Panc1 (cell line): ENCODE measurements at regions not wholly inside any gene's neighbourhood (a gene's known extent, or its start where the extent isn't known, plus 50 kb on each side); places are given as distances from the start of the nearest gene placed in this dataset.
A peak's percentile ranks its signal among the peaks of the same experiment; 100 is the strongest.

ENCODE experiments used
- ATAC-seq: fragments of 200-7000 bp; cut with Tn5 transposase; 2 replicates; pipeline ENCODE4 v1.9.1; 2020; ENCODE audit warnings: mild to moderate bottlenecking, moderate library complexity
- BruUV-seq: library from RNA; stranded (reverse); fragments of 400-500 nt; replicated peaks from 2 replicates; lab custom pipeline; 2021; lab: Mats Ljungman, UMichigan
- CTCF ChIA-PET: fragments of 300-600 bp; sonication (Branson Sonifier 250); formaldehyde crosslinking; loops from one replicate; lab custom pipeline; 2022; ENCODE audit warnings: antibody characterized with exemption; lab: Charles Lee
- POLR2A ChIA-PET: fragments of 300-600 bp; sonication (Branson Sonifier 250); formaldehyde crosslinking; loops from one replicate; lab custom pipeline; 2022; ENCODE audit warnings: antibody characterized with exemption; lab: Charles Lee
- DNase-seq: peaks from one replicate; pipeline ENCODE4 v3.0.0-alpha.2; 2010; ENCODE audit warnings: low read depth, low spot score
- H3K27ac ChIP-seq: 2 replicates; pipeline ENCODE4 v1.5.1; 2011; ENCODE audit warnings: mild to moderate bottlenecking, low read length, inconsistent platforms
- H3K27me3 ChIP-seq: fragments of 200-500 bp; sonication (Bioruptor generic); 2 replicates; pipeline ENCODE4 v1.6.0; 2014; ENCODE audit warnings: low read length, inconsistent platforms; ENCODE audit not compliant: control insufficient read depth, insufficient read depth
- H3K36me3 ChIP-seq: fragments of 200-500 bp; sonication (Bioruptor generic); 2 replicates; pipeline ENCODE4 v1.5.1; 2014; ENCODE audit warnings: inconsistent platforms, mild to moderate bottlenecking, low read length, moderate library complexity; ENCODE audit not compliant: control insufficient read depth, insufficient read depth
- H3K4me1 ChIP-seq: 2 replicates; pipeline ENCODE4 v1.5.1; 2011; ENCODE audit warnings: inconsistent platforms, mild to moderate bottlenecking, low read length, moderate library complexity; ENCODE audit not compliant: control insufficient read depth, insufficient read depth
- H3K4me3 ChIP-seq, 2 experiments: 2 replicates each; pipeline ENCODE4 v1.5.1; 2011 to 2012; ENCODE audit warnings: low read depth in 2 of 2, low read length in 2 of 2, mild to moderate bottlenecking in 2 of 2, inconsistent platforms in 1 of 2, moderate library complexity in 1 of 2
- H3K9me3 ChIP-seq: fragments of 200-500 bp; sonication (Bioruptor generic); 2 replicates; pipeline ENCODE4 v1.5.1; 2014; ENCODE audit warnings: low read depth, mild to moderate bottlenecking, inconsistent platforms, low read length, moderate library complexity; ENCODE audit not compliant: control insufficient read depth, insufficient read depth
- CTCF ChIP-seq: fragments of 450-650 bp; IDR thresholded peaks from 2 replicates; pipeline ENCODE4 v1.5.1; 2017; ENCODE audit warnings: mild to moderate bottlenecking
- POLR2AphosphoS5 ChIP-seq: IDR thresholded peaks from 2 replicates; pipeline ENCODE4 v1.6.1; 2012; ENCODE audit warnings: mild to moderate bottlenecking, low read depth, low read length, moderate library complexity
- SIN3A ChIP-seq: IDR thresholded peaks from 2 replicates; pipeline ENCODE4 v1.6.1; 2012; ENCODE audit warnings: low read depth, mild to moderate bottlenecking, low read length, moderate library complexity, borderline replicate concordance; ENCODE audit not compliant: insufficient read depth
- TCF7L2 ChIP-seq: IDR thresholded peaks from 2 replicates; pipeline ENCODE4 v1.6.1; 2011; ENCODE audit warnings: mild to moderate bottlenecking, low read depth, low read length, inconsistent platforms
- in situ Hi-C: cut with HindIII; loops from 2 replicates; pipeline ENCODE4 v1.10.0; 2016; ENCODE audit warnings: low sequenced_read_pairs, low pct_unique_long_range_greater_than_20kb
- intact Hi-C: fragments of 100-400 bp; cut with micrococcal nuclease; formaldehyde crosslinking; loops from one replicate; pipeline ENCODE4 v1.10.0; 2022; ENCODE audit not compliant: unreplicated experiment
- TF ChIP-seq, protein P1 (sequence below), 2 experiments: IDR thresholded peaks; 2 replicates each; pipeline ENCODE4 v1.6.1; 2011 to 2012; ENCODE audit warnings: low read depth in 2 of 2, control low read depth in 1 of 2, low read length in 1 of 2, mild to moderate bottlenecking in 1 of 2, moderate library complexity in 1 of 2; ENCODE audit not compliant: insufficient read depth in 1 of 2

DNA sequence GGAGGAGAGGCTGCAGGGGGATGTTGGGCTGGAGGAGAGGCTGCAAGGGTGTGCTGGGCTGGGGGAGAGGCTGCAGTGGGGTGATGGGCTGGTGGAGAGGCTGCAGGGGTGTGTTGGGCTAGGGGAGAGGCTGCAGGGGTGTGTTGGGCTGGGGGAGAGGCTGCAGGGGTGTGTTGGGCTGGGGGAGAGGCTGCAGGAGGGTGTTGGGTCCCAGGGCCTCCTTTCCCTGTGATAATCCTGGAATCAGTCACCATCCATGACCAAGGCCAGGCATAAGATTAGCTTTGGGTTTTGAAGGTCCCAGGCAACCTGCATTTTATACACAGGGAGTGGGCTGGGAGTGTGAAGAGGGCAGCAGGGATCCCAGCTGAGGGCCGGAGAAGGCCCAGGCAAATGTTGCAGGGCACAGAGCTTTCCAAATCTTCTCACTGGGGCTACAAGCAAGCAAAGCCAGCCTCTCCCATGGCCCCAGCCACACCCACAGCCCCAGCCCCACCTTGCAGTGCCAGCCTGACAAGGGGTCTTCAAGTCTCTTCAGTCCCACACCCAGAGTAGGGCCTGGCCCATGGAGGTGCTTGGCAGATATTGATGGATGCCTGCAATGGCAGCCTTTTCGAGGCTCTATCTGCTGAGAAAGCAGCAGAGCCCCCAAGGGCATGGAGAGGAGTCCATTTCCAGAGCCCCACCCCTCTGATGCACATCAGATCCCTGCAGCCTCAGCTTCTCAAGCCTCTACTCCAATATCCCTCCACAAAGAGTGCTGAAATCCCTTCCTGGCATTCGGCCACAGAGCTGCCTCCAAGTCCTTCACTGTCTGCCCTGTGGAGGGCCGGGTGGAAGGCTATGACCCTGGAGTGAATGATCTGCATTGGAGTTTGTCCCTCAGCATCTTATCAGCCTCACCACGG lies 50.3 kb upstream of the GLI2 start:
- in situ Hi-C loops, result no loop called here
- POLR2A ChIA-PET, result no interaction called here
- peak; percentile 16; the same call in 1 of the 2 replicates for ATAC-seq

More for the DNA sequence above, 50.3 kb upstream of the GLI2 start:
- TF ChIP-seq POLR2AphosphoS5 (no peak), SIN3A (no peak), CTCF (no peak), TCF7L2 (no peak)
- TF ChIP-seq, protein P1, sequence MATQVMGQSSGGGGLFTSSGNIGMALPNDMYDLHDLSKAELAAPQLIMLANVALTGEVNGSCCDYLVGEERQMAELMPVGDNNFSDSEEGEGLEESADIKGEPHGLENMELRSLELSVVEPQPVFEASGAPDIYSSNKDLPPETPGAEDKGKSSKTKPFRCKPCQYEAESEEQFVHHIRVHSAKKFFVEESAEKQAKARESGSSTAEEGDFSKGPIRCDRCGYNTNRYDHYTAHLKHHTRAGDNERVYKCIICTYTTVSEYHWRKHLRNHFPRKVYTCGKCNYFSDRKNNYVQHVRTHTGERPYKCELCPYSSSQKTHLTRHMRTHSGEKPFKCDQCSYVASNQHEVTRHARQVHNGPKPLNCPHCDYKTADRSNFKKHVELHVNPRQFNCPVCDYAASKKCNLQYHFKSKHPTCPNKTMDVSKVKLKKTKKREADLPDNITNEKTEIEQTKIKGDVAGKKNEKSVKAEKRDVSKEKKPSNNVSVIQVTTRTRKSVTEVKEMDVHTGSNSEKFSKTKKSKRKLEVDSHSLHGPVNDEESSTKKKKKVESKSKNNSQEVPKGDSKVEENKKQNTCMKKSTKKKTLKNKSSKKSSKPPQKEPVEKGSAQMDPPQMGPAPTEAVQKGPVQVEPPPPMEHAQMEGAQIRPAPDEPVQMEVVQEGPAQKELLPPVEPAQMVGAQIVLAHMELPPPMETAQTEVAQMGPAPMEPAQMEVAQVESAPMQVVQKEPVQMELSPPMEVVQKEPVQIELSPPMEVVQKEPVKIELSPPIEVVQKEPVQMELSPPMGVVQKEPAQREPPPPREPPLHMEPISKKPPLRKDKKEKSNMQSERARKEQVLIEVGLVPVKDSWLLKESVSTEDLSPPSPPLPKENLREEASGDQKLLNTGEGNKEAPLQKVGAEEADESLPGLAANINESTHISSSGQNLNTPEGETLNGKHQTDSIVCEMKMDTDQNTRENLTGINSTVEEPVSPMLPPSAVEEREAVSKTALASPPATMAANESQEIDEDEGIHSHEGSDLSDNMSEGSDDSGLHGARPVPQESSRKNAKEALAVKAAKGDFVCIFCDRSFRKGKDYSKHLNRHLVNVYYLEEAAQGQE (IDR thresholded peaks at IDR 0.05; ENCODE audit: insufficient read depth in 1 of 2, low read depth in 2 of 2, low read length in 1 of 2), result no peak
- H3K4me3 ChIP-seq, result no peak overlapping the region
- no peak for DNase-seq
- H3K27me3 ChIP-seq, result 0 out of 2 replicates have a peak, but pooled peaks cover 2% of the 10 kb centered on the region
- BruUV-seq, result no TSS peak
- CTCF ChIA-PET, result interaction anchor here (0.7 kb wide), 1 partner anchor 342 kb away, joined by 11 read pairs; no protein-coding TSS in a partner anchor
- no peaks in the 10 kb centered on the region for H3K4me1 ChIP-seq
- intact Hi-C loops, result no loop called here
- no peaks in the 10 kb centered on the region for H3K36me3 ChIP-seq
- no peaks in the 10 kb centered on the region for H3K9me3 ChIP-seq
- no peak overlapping the region for H3K27ac ChIP-seq
